ENCODE measurements at regions not wholly inside any gene's neighbourhood (a gene's known extent, or its start where the extent isn't known, plus 50 kb on each side); places are given as distances from the start of the nearest gene placed in this dataset.

GRCh38 chr2:193627927-193628272 is 1433.2 kb upstream of the TMEFF2 start:
- no peak for DNase-seq (ENCODE audit: low spot score)
- no peak for TF ChIP-seq CTCF (IDR thresholded peaks at IDR 0.05; ENCODE audit: extremely low read depth, missing control alignments)

GRCh38 chr2:193627187-193627926 is 1432.6 kb upstream of the TMEFF2 start:
- no peak for TF ChIP-seq CTCF (IDR thresholded peaks at IDR 0.05; ENCODE audit: extremely low read depth, missing control alignments)
- DNase-seq (ENCODE audit: low spot score), result no peak

GRCh38 chr2:193608451-193608850 is 1413.7 kb upstream of the TMEFF2 start:
- no peak for DNase-seq (ENCODE audit: low spot score)
- no peak for TF ChIP-seq CTCF (IDR thresholded peaks at IDR 0.05; ENCODE audit: extremely low read depth, missing control alignments)

- TF ChIP-seq CTCF (IDR thresholded peaks at IDR 0.05; ENCODE audit: extremely low read depth, missing control alignments), result no peak
- DNase-seq (ENCODE audit: low spot score), result no peak
Observed at GRCh38 chr2:193590831-193591230, 1396.1 kb upstream of the TMEFF2 start.

- TF ChIP-seq CTCF (IDR thresholded peaks at IDR 0.05; ENCODE audit: extremely low read depth, missing control alignments), result peak; percentile 13
- DNase-seq (ENCODE audit: low spot score), result peak; percentile 23
Observed at GRCh38 chr2:193584522-193584938, 1389.8 kb upstream of the TMEFF2 start.

GRCh38 chr2:193583638-193584400 is 1389.1 kb upstream of the TMEFF2 start:
- DNase-seq (ENCODE audit: low spot score), result no peak
- peak; percentile 10 for TF ChIP-seq CTCF (IDR thresholded peaks at IDR 0.05; ENCODE audit: extremely low read depth, missing control alignments)

- DNase-seq (ENCODE audit: low spot score), result no peak
Observed at GRCh38 chr2:193581807-193582206, 1387.1 kb upstream of the TMEFF2 start.

More at GRCh38 chr2:193581807-193582206, 1387.1 kb upstream of the TMEFF2 start:
- TF ChIP-seq CTCF (IDR thresholded peaks at IDR 0.05; ENCODE audit: extremely low read depth, missing control alignments), result no peak

Data from GM20000 (cell line).